GM18502 (cell line): ENCODE measurements at regions not wholly inside any gene's neighbourhood (a gene's known extent, or its start where the extent isn't known, plus 50 kb on each side); places are given as distances from the start of the nearest gene placed in this dataset.
"Not testable (repeated sequence)": the region's sequence is repeated elsewhere in the genome, so short reads cannot be mapped to it uniquely, and the experiment has no call there.

Experiments used
- ATAC-seq: cut with Tn5 transposase; IDR thresholded peaks from one replicate; pipeline ENCODE4 v1.9.1; 2021; ENCODE audit warnings: mild to moderate bottlenecking; ENCODE audit not compliant: unreplicated experiment, poor library complexity

- no peak for ATAC-seq
These were observed 133.1 kb upstream of the DUSP10 start for GRCh38 chr1:221875004-221875330.

DNA sequence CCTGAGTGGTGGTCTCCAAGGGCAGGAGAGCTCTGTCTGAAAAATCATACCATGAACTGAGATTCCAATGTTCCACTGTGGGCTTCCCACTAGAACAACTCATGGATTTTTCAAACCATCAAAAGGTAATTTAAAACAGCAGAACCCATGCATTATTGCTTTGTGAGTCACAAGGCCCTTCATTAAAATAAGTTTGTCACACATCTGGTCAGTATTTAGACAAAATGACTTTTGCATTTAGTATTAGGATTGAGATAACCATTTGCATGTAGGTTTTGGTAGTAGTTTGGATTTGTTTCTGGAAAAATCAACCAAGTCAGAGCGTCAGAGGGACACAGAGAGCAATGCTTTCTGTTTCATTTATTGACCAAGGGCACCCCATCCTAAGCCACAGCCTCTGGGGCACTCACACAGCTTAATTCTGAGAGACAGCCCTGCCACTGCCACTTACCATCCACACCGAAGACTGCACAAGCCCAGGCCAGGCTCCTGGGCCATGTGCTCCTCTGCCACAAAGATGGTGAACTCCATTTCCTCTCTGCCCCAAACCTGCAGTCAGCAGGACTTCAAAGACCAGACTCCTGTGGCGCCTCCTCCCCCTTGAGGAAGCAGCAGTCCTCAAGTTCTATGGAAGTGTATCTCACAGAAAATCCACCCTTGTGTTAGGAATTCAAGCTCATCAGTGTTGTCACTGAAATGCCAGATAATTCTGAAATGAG is 132.6 kb upstream of the DUSP10 start:
- no peak for ATAC-seq

- ATAC-seq: no peak
These were observed 131.8 kb upstream of the DUSP10 start for GRCh38 chr1:221873673-221874072.

DNA sequence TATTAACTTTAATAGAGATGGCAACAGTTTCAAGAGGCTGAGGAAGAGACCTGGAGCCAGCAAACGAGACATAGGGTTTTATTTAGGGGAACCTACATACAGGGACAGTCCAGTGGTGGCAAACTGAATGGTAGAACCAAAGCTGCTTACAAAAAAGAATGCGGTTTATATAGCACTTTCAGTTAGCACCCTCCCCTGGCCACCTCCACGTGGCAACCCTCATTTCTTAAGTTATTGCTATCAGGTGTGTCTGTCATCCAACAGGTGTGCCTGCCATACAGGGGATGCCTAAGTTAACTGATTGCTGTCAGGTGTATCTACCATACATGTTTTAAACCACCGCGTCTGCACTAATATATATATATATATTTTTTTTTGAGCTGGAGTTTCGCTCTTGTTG is 129.2 kb upstream of the DUSP10 start:
- ATAC-seq: no peak

DNA sequence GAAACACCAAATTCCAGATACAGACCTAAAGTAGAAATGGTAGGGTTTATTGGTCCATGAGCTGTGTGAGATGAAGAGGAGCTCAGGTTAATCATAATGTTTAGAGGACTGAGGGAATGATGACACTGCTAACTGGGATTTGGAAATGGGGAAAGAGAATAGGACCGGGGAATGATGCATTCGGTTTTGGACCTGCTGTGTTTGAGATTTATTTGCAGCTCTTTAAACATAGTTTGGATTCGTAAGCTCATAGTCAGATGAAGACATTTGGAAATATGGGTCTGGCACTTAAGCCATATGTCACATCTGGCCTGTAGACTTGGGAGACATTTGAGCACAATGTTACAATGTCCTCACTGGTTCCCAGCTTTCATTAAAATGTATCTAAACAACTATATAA is 127.9 kb upstream of the DUSP10 start:
- ATAC-seq: no peak

DNA sequence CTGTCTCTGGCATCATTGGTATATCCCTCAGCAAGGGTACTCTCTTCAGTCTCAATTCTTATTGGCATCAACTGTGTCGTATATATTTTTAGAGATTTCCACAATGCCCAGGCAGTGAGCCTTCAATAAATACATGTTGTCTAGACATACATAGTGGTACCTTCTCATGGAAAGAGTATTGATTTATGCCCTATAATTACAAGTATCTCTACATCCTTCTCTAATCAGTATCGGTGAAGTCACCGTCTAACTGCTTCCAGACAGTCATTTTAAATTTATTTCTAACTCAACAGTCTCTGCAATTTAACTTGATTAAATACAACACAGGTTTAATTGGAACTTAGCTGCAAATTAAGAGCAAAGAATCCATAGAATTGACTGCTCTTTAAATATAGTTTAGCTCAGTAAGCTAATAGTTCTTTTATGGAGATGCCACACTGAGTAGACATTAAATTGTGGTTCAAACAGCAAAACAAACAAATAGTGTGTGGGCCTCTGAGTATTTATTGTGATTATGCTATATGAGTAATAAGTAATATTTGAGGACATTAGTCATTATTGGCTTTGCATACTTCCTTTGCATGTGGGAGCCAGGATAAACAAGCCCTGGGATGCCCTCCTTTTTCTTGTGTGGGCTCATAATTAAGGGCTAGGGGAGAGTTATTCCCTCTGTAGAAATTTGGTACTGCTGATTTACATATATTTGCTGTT is 126.9 kb upstream of the DUSP10 start:
- ATAC-seq: no peak

DNA sequence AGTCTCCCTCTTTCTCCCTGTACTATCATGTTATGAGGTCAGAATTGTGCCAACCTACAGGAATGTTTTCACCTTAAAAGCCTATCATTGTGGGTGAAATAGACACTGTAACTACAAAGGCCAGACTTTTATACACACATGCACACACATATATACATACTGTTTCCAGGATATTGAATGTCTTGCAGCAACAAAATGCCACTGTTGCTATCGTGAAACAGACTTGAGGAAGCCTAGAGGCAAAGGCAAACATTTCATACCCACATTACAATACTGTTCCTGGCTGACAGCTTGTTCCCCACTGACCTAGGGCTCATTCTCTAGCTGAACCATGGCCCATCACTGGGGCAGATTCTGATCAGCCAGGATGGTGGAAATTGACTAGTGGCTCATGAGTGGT is 125.1 kb upstream of the DUSP10 start:
- ATAC-seq: no peak

- no peak for ATAC-seq
These were observed 123.9 kb upstream of the DUSP10 start for GRCh38 chr1:221865808-221866207.

- no peak for ATAC-seq
These were observed 121.7 kb upstream of the DUSP10 start for GRCh38 chr1:221863635-221864034.

DNA sequence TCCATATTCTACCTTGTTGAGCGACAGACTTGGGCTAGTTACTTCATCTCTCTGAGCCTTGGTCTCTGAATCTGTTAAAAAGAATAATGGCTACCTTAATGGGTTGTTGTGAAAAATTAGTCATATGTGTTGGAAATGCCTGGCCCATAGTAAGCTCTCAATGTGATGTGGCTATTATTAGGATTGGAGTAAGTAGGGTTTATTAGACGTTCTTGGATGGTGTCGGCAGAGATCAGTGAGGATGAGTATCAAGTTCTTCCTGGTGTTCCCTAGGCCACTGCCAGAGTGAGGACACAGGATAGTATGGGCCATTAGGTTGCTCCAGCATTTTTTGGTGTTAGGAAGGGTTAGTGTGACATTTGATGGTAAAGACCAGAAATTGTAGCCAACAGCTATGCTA is 121.1 kb upstream of the DUSP10 start:
- ATAC-seq: no peak

- no peak for ATAC-seq
These were observed 117.1 kb upstream of the DUSP10 start for GRCh38 chr1:221858818-221859611.

- not testable (repeated sequence) for ATAC-seq
These were observed 115.2 kb upstream of the DUSP10 start for GRCh38 chr1:221857094-221857444.

GRCh38 chr1:221856228-221857093 is 114.6 kb upstream of the DUSP10 start:
- no peak for ATAC-seq

GRCh38 chr1:221855156-221855555 is 113.3 kb upstream of the DUSP10 start:
- no peak for ATAC-seq

- no peak for ATAC-seq
These were observed 109.4 kb upstream of the DUSP10 start for GRCh38 chr1:221851336-221851735.

- no peak for ATAC-seq
These were observed 108.7 kb upstream of the DUSP10 start for GRCh38 chr1:221850470-221851187.

DNA sequence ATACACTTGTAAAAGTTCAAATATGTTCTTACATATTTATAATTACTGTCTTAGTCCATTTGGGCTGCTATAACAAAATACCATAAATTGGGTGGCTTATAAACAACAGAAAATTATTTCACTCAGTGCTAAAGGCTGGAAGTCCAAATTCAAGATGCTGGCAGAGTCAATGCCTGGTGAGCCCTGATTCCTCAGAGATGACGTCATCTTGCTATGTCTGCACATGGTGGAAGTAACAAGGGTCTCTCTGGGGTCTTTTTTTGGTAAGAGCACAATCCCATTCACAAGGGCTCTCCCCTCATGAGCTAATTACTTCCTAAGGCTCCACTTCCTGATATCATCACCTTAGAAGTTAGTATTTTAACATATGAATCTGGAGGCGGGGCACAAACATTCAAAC is 108.0 kb upstream of the DUSP10 start:
- no peak for ATAC-seq

DNA sequence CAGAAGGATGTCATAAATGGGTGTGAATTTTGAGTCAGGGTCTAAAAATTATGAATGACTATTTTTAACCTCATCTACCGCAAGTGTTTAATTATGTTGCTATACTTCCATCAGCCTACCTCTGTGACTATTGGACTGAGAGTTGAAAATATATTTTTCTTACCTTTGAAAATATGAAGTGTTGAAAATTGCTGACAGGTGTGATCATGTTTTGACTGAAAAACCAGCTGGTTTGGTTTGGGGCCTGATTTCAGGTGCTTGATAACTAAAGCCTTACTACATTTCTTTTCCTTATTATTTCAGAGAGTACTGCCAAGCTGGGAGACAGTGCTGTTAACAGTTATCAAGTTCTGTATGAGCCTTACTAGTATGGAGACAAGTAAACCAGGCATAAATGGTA is 107.2 kb upstream of the DUSP10 start:
- no peak for ATAC-seq

- no peak for ATAC-seq
These were observed 105.8 kb upstream of the DUSP10 start for GRCh38 chr1:221847676-221848075.
